Breast epithelium (tissue), 4 donors: ENCODE measurements at regions not wholly inside any gene's neighbourhood (a gene's known extent, or its start where the extent isn't known, plus 50 kb on each side); places are given as distances from the start of the nearest gene placed in this dataset.

Source experiments
- DNase-seq, 2 donors: peaks; one replicate each; pipeline ENCODE4 v3.0.0-alpha.2; 2019; ENCODE audit warnings: low spot score in 2 of 2
- H3K27ac ChIP-seq, 2 donors: fragments of 200-600 bp; sonication (generic) in 1 of 2; one replicate each; pipeline ENCODE4 v1.5.1; 2016 to 2019; ENCODE audit warnings: mild to moderate bottlenecking in 1 of 2
- H3K27me3 ChIP-seq, 2 donors: fragments of 200-600 bp; sonication (generic) in 1 of 2; one replicate each; pipeline versions ENCODE4 v1.5.1 to v1.6.0; 2017 to 2019; ENCODE audit warnings: control low read depth in 1 of 2, mild to moderate bottlenecking in 1 of 2
- H3K36me3 ChIP-seq: fragments of 200-600 bp; one replicate; pipeline ENCODE4 v1.5.1; 2019
- H3K4me1 ChIP-seq, 2 donors: fragments of 200-600 bp; sonication (generic); one replicate each; pipeline ENCODE4 v1.5.1; 2016 to 2019; ENCODE audit warnings: control low read depth in 1 of 2
- H3K4me3 ChIP-seq, 3 donors: fragments of 200-600 bp; sonication (generic); 1 replicate in 2 of 3; 2 replicates in 1 of 3; pipeline ENCODE4 v1.5.1; 2016 to 2019; ENCODE audit warnings: mild to moderate bottlenecking in 3 of 3, moderate library complexity in 2 of 3
- H3K9me3 ChIP-seq, 2 donors: fragments of 200-600 bp; sonication (generic) in 1 of 2; one replicate each; pipeline ENCODE4 v1.5.1; 2016 to 2019; ENCODE audit warnings: control low read depth in 1 of 2
- CTCF ChIP-seq, 3 donors: fragments of 450-650 bp; IDR thresholded peaks; one replicate each; pipeline ENCODE4 v1.5.1; 2016 to 2017; ENCODE audit warnings: antibody characterized with exemption in 3 of 3, mild to moderate bottlenecking in 3 of 3, moderate library complexity in 3 of 3
- POLR2A ChIP-seq: fragments of 450-650 bp; IDR thresholded peaks from one replicate; pipeline ENCODE4 v1.6.1; 2016; ENCODE audit warnings: antibody characterized with exemption, mild to moderate bottlenecking, moderate library complexity
- POLR2AphosphoS5 ChIP-seq, 3 donors: sonication (generic); formaldehyde crosslinking; IDR thresholded peaks; one replicate each; pipeline ENCODE4 v1.6.1; 2017; ENCODE audit warnings: antibody characterized with exemption in 3 of 3
- intact Hi-C: fragments of 100-400 bp; cut with DNase I; formaldehyde crosslinking; loops from one replicate; pipeline ENCODE4 v1.15.1; 2023; ENCODE audit warnings: low total_unique reads

GRCh38 chr18:67596003-67596402 lies 79.5 kb upstream of the DSEL start:
- Histone ChIP-seq H3K27ac (no peak overlapping the region), H3K4me1 (no peaks in the 10 kb centered on the region), H3K36me3 (no peaks in the 10 kb centered on the region), H3K4me3 (no peak overlapping the region), H3K27me3 (no peaks in the 10 kb centered on the region), H3K9me3 (peaks cover 0 to 5% of the 10 kb centered on the region in 2 donors)
- DNase-seq = no peak
- TF ChIP-seq POLR2AphosphoS5 (IDR thresholded peaks at IDR 0.05) (no peak), CTCF (IDR thresholded peaks at IDR 0.05) (no peak), POLR2A (no peak)
- intact Hi-C loops = no loop called here

- Histone ChIP-seq H3K4me1 (no peaks in the 10 kb centered on the region), H3K9me3 (peaks cover 0 to 5% of the 10 kb centered on the region in 2 donors), H3K36me3 (no peaks in the 10 kb centered on the region), H3K27ac (no peak overlapping the region), H3K4me3 (no peak overlapping the region), H3K27me3 (no peaks in the 10 kb centered on the region)
- TF ChIP-seq CTCF (IDR thresholded peaks at IDR 0.05) (no peak), POLR2A (no peak), POLR2AphosphoS5 (IDR thresholded peaks at IDR 0.05) (no peak)
- intact Hi-C loops = no loop called here
- DNase-seq = no peak
Measured at GRCh38 chr18:67590571-67591141, 74.1 kb upstream of the DSEL start.

- Histone ChIP-seq H3K4me3 (no peak overlapping the region), H3K36me3 (no peaks in the 10 kb centered on the region), H3K4me1 (no peaks in the 10 kb centered on the region), H3K9me3 (no peaks in the 10 kb centered on the region), H3K27me3 (no peaks in the 10 kb centered on the region), H3K27ac (no peak overlapping the region)
- intact Hi-C loops = no loop called here
- TF ChIP-seq POLR2AphosphoS5 (IDR thresholded peaks at IDR 0.05) (no peak), POLR2A (no peak), CTCF (IDR thresholded peaks at IDR 0.05) (no peak)
- no peak for DNase-seq
Measured at GRCh38 chr18:67589325-67589724, 72.8 kb upstream of the DSEL start.

- H3K27me3 ChIP-seq = no peaks in the 10 kb centered on the region
- intact Hi-C loops = no loop called here
- no peaks in the 10 kb centered on the region for H3K9me3 ChIP-seq
- H3K4me3 ChIP-seq = no peak overlapping the region
- no peak overlapping the region for H3K27ac ChIP-seq
- TF ChIP-seq CTCF (IDR thresholded peaks at IDR 0.05) (no peak), POLR2AphosphoS5 (IDR thresholded peaks at IDR 0.05) (no peak), POLR2A (no peak)
- DNase-seq = no peak
- no peaks in the 10 kb centered on the region for H3K4me1 ChIP-seq
- H3K36me3 ChIP-seq = no peaks in the 10 kb centered on the region
Measured at GRCh38 chr18:67586101-67586500, 69.6 kb upstream of the DSEL start.

GRCh38 chr18:67583621-67584020 lies 67.1 kb upstream of the DSEL start:
- TF ChIP-seq CTCF (IDR thresholded peaks at IDR 0.05) (no peak), POLR2AphosphoS5 (IDR thresholded peaks at IDR 0.05) (no peak), POLR2A (no peak)
- H3K27me3 ChIP-seq = no peaks in the 10 kb centered on the region

More at GRCh38 chr18:67583621-67584020, 67.1 kb upstream of the DSEL start:
- H3K27ac ChIP-seq = no peak overlapping the region
- no peaks in the 10 kb centered on the region for H3K36me3 ChIP-seq
- H3K4me3 ChIP-seq = no peak overlapping the region
- DNase-seq = no peak
- intact Hi-C loops = no loop called here
- no peaks in the 10 kb centered on the region for H3K9me3 ChIP-seq
- no peaks in the 10 kb centered on the region for H3K4me1 ChIP-seq
